Panc1 (cell line): ENCODE measurements at regions not wholly inside any gene's neighbourhood (a gene's known extent, or its start where the extent isn't known, plus 50 kb on each side); places are given as distances from the start of the nearest gene placed in this dataset.

ENCODE experiments used
- ATAC-seq: fragments of 200-7000 bp; cut with Tn5 transposase; 2 replicates; pipeline ENCODE4 v1.9.1; 2020; ENCODE audit warnings: mild to moderate bottlenecking, moderate library complexity
- BruUV-seq: library from RNA; stranded (reverse); fragments of 400-500 nt; replicated peaks from 2 replicates; lab custom pipeline; 2021; lab: Mats Ljungman, UMichigan
- CTCF ChIA-PET: fragments of 300-600 bp; sonication (Branson Sonifier 250); formaldehyde crosslinking; loops from one replicate; lab custom pipeline; 2022; ENCODE audit warnings: antibody characterized with exemption; lab: Charles Lee
- POLR2A ChIA-PET: fragments of 300-600 bp; sonication (Branson Sonifier 250); formaldehyde crosslinking; loops from one replicate; lab custom pipeline; 2022; ENCODE audit warnings: antibody characterized with exemption; lab: Charles Lee
- DNase-seq: peaks from one replicate; pipeline ENCODE4 v3.0.0-alpha.2; 2010; ENCODE audit warnings: low read depth, low spot score
- H3K27ac ChIP-seq: 2 replicates; pipeline ENCODE4 v1.5.1; 2011; ENCODE audit warnings: mild to moderate bottlenecking, low read length, inconsistent platforms
- H3K27me3 ChIP-seq: fragments of 200-500 bp; sonication (Bioruptor generic); 2 replicates; pipeline ENCODE4 v1.6.0; 2014; ENCODE audit warnings: low read length, inconsistent platforms; ENCODE audit not compliant: control insufficient read depth, insufficient read depth
- H3K36me3 ChIP-seq: fragments of 200-500 bp; sonication (Bioruptor generic); 2 replicates; pipeline ENCODE4 v1.5.1; 2014; ENCODE audit warnings: inconsistent platforms, mild to moderate bottlenecking, low read length, moderate library complexity; ENCODE audit not compliant: control insufficient read depth, insufficient read depth
- H3K4me1 ChIP-seq: 2 replicates; pipeline ENCODE4 v1.5.1; 2011; ENCODE audit warnings: inconsistent platforms, mild to moderate bottlenecking, low read length, moderate library complexity; ENCODE audit not compliant: control insufficient read depth, insufficient read depth
- H3K4me3 ChIP-seq, 2 experiments: 2 replicates each; pipeline ENCODE4 v1.5.1; 2011 to 2012; ENCODE audit warnings: low read depth in 2 of 2, low read length in 2 of 2, mild to moderate bottlenecking in 2 of 2, inconsistent platforms in 1 of 2, moderate library complexity in 1 of 2
- H3K9me3 ChIP-seq: fragments of 200-500 bp; sonication (Bioruptor generic); 2 replicates; pipeline ENCODE4 v1.5.1; 2014; ENCODE audit warnings: low read depth, mild to moderate bottlenecking, inconsistent platforms, low read length, moderate library complexity; ENCODE audit not compliant: control insufficient read depth, insufficient read depth
- CTCF ChIP-seq: fragments of 450-650 bp; IDR thresholded peaks from 2 replicates; pipeline ENCODE4 v1.5.1; 2017; ENCODE audit warnings: mild to moderate bottlenecking
- POLR2AphosphoS5 ChIP-seq: IDR thresholded peaks from 2 replicates; pipeline ENCODE4 v1.6.1; 2012; ENCODE audit warnings: mild to moderate bottlenecking, low read depth, low read length, moderate library complexity
- REST ChIP-seq, 2 experiments: IDR thresholded peaks; 2 replicates each; pipeline ENCODE4 v1.6.1; 2011 to 2012; ENCODE audit warnings: low read depth in 2 of 2, control low read depth in 1 of 2, low read length in 1 of 2, mild to moderate bottlenecking in 1 of 2, moderate library complexity in 1 of 2; ENCODE audit not compliant: insufficient read depth in 1 of 2
- SIN3A ChIP-seq: IDR thresholded peaks from 2 replicates; pipeline ENCODE4 v1.6.1; 2012; ENCODE audit warnings: low read depth, mild to moderate bottlenecking, low read length, moderate library complexity, borderline replicate concordance; ENCODE audit not compliant: insufficient read depth
- TCF7L2 ChIP-seq: IDR thresholded peaks from 2 replicates; pipeline ENCODE4 v1.6.1; 2011; ENCODE audit warnings: mild to moderate bottlenecking, low read depth, low read length, inconsistent platforms
- in situ Hi-C: cut with HindIII; loops from 2 replicates; pipeline ENCODE4 v1.10.0; 2016; ENCODE audit warnings: low sequenced_read_pairs, low pct_unique_long_range_greater_than_20kb
- intact Hi-C: fragments of 100-400 bp; cut with micrococcal nuclease; formaldehyde crosslinking; loops from one replicate; pipeline ENCODE4 v1.10.0; 2022; ENCODE audit not compliant: unreplicated experiment

GRCh38 chr1:238319957-238320356, 429.2 kb upstream of the ZP4 start:
- BruUV-seq = no TSS peak
- ATAC-seq = no peak

GRCh38 chr1:238318294-238319110, 427.8 kb upstream of the ZP4 start:
- CTCF ChIA-PET = no interaction called here
- DNase-seq = no peak
- intact Hi-C loops (no loop called here), in situ Hi-C loops (no loop called here)
- TF ChIP-seq REST (IDR thresholded peaks at IDR 0.05; ENCODE audit: insufficient read depth in 1 of 2, low read depth in 2 of 2, low read length in 1 of 2) = no peak
- no peak for TF ChIP-seq POLR2AphosphoS5
- no peak for TF ChIP-seq TCF7L2
- TF ChIP-seq SIN3A = no peak
- TF ChIP-seq CTCF = no peak
- Histone ChIP-seq H3K4me1 (no peaks in the 10 kb centered on the region), H3K4me3 (no peak overlapping the region), H3K27ac (no peak overlapping the region), H3K9me3 (no peaks in the 10 kb centered on the region), H3K27me3 (no peaks in the 10 kb centered on the region), H3K36me3 (no peaks in the 10 kb centered on the region)
- POLR2A ChIA-PET = no interaction called here
- no peak for ATAC-seq
- BruUV-seq = no TSS peak

More at GRCh38 chr1:238319957-238320356, 429.2 kb upstream of the ZP4 start:
- ChIA-PET POLR2A (no interaction called here), CTCF (no interaction called here)
- no peaks in the 10 kb centered on the region for H3K4me1 ChIP-seq
- no peaks in the 10 kb centered on the region for H3K9me3 ChIP-seq
- in situ Hi-C loops = no loop called here
- no peak overlapping the region for H3K4me3 ChIP-seq
- no peak for DNase-seq
- no peak for TF ChIP-seq REST (IDR thresholded peaks at IDR 0.05; ENCODE audit: insufficient read depth in 1 of 2, low read depth in 2 of 2, low read length in 1 of 2)
- no peak for TF ChIP-seq TCF7L2
- H3K36me3 ChIP-seq = no peaks in the 10 kb centered on the region
- H3K27me3 ChIP-seq = no peaks in the 10 kb centered on the region
- intact Hi-C loops = no loop called here
- H3K27ac ChIP-seq = no peak overlapping the region
